ENCODE measurements at regions not wholly inside any gene's neighbourhood (a gene's known extent, or its start where the extent isn't known, plus 50 kb on each side); places are given as distances from the start of the nearest gene placed in this dataset.
"Not testable (repeated sequence)": the region's sequence is repeated elsewhere in the genome, so short reads cannot be mapped to it uniquely, and the experiment has no call there.

GRCh38 chr18:52063923-52064322 is 276.1 kb upstream of the DCC start:
- DNase-seq (ENCODE audit: low read depth) = no peak

GRCh38 chr18:52069201-52069600 is 270.8 kb upstream of the DCC start:
- DNase-seq (ENCODE audit: low read depth) = no peak

- no peak for DNase-seq (ENCODE audit: low read depth)
Observed at GRCh38 chr18:52070291-52070756, 269.7 kb upstream of the DCC start.

- DNase-seq (ENCODE audit: low read depth) = no peak
Observed at GRCh38 chr18:52077251-52077983, 262.6 kb upstream of the DCC start.

GRCh38 chr18:52082246-52082645 is 257.8 kb upstream of the DCC start:
- DNase-seq (ENCODE audit: low read depth) = no peak

GRCh38 chr18:52087140-52087539 is 252.9 kb upstream of the DCC start:
- DNase-seq (ENCODE audit: low read depth) = no peak

GRCh38 chr18:52090005-52090404 is 250.0 kb upstream of the DCC start:
- no peak for DNase-seq (ENCODE audit: low read depth)

- no peak for DNase-seq (ENCODE audit: low read depth)
Observed at GRCh38 chr18:52093171-52093570, 246.8 kb upstream of the DCC start.

GRCh38 chr18:52118684-52119083 is 221.3 kb upstream of the DCC start:
- DNase-seq (ENCODE audit: low read depth) = no peak

GRCh38 chr18:52130624-52131301 is 209.2 kb upstream of the DCC start:
- DNase-seq (ENCODE audit: low read depth) = no peak

- DNase-seq (ENCODE audit: low read depth) = no peak
Observed at GRCh38 chr18:52131845-52132244, 208.2 kb upstream of the DCC start.

- no peak for DNase-seq (ENCODE audit: low read depth)
Observed at GRCh38 chr18:52136532-52136931, 203.5 kb upstream of the DCC start.

- DNase-seq (ENCODE audit: low read depth) = no peak
Observed at GRCh38 chr18:52140986-52141385, 199.0 kb upstream of the DCC start.

GRCh38 chr18:52150050-52150449 is 189.9 kb upstream of the DCC start:
- no peak for DNase-seq (ENCODE audit: low read depth)

- no peak for DNase-seq (ENCODE audit: low read depth)
Observed at GRCh38 chr18:52152036-52152435, 188.0 kb upstream of the DCC start.

GRCh38 chr18:52156166-52156565 is 183.8 kb upstream of the DCC start:
- DNase-seq (ENCODE audit: low read depth) = no peak

- no peak for DNase-seq (ENCODE audit: low read depth)
Observed at GRCh38 chr18:52160636-52161035, 179.4 kb upstream of the DCC start.

GRCh38 chr18:52163478-52163877 is 176.5 kb upstream of the DCC start:
- no peak for DNase-seq (ENCODE audit: low read depth)

GRCh38 chr18:52168131-52168530 is 171.9 kb upstream of the DCC start:
- not testable (repeated sequence) for DNase-seq (ENCODE audit: low read depth)

GRCh38 chr18:52174220-52174619 is 165.8 kb upstream of the DCC start:
- DNase-seq (ENCODE audit: low read depth) = no peak

- DNase-seq (ENCODE audit: low read depth) = no peak
Observed at GRCh38 chr18:52175406-52175805, 164.6 kb upstream of the DCC start.

GRCh38 chr18:52183107-52183506 is 156.9 kb upstream of the DCC start:
- DNase-seq (ENCODE audit: low read depth) = no peak

GRCh38 chr18:52190195-52190594 is 149.8 kb upstream of the DCC start:
- DNase-seq (ENCODE audit: low read depth) = no peak

- no peak for DNase-seq (ENCODE audit: low read depth)
Observed at GRCh38 chr18:52190631-52191030, 149.4 kb upstream of the DCC start.

All from HS-27A (cell line).